CD4-positive, alpha-beta T cell (primary cell): ENCODE measurements at regions not wholly inside any gene's neighbourhood (a gene's known extent, or its start where the extent isn't known, plus 50 kb on each side); places are given as distances from the start of the nearest gene placed in this dataset.

ENCODE experiments used
- ATAC-seq: fragments of 200-7000 bp; cut with Tn5 transposase; one replicate; pipeline ENCODE4 v1.10.0; 2022; ENCODE audit warnings: mild to moderate bottlenecking; ENCODE audit not compliant: poor library complexity
- CTCF ChIA-PET: fragments of 350-600 bp; sonication (Branson Sonifier 250); formaldehyde crosslinking; loops from one replicate; lab custom pipeline; 2021; ENCODE audit warnings: antibody characterized with exemption, inconsistent platforms; lab: Charles Lee
- POLR2A ChIA-PET: fragments of 350-600 bp; sonication (Branson Sonifier 250); formaldehyde crosslinking; loops from one replicate; lab custom pipeline; 2021; ENCODE audit warnings: antibody characterized with exemption, inconsistent platforms; lab: Charles Lee
- DNase-seq, 14 experiments: peaks; one replicate each; pipeline ENCODE4 v3.0.0-alpha.2; 2013 to 2020; ENCODE audit warnings: mixed read lengths in 2 of 14
- H3K27ac ChIP-seq, 2 donors: one replicate each; pipeline versions ENCODE4 v1.5.1 to v1.7.0; 2013; ENCODE audit warnings: low read length in 2 of 2, low read depth in 1 of 2, mild to moderate bottlenecking in 1 of 2
- H3K27me3 ChIP-seq, 2 experiments: 1 replicate in 1 of 2; 2 replicates in 1 of 2; pipeline versions ENCODE4 v1.6.1 to v1.7.0; 2013; ENCODE audit warnings: low read length in 2 of 2, control low read depth in 1 of 2, mild to moderate bottlenecking in 1 of 2, moderate library complexity in 1 of 2; ENCODE audit not compliant: insufficient read depth in 2 of 2, control insufficient read depth in 1 of 2
- H3K36me3 ChIP-seq: one replicate; pipeline ENCODE4 v1.6.1; 2013; ENCODE audit warnings: low read length, control low read depth; ENCODE audit not compliant: insufficient read depth
- H3K4me1 ChIP-seq: one replicate; pipeline ENCODE4 v1.6.1; 2013; ENCODE audit warnings: low read length, control low read depth; ENCODE audit not compliant: insufficient read depth
- H3K4me3 ChIP-seq: one replicate; pipeline ENCODE4 v1.5.1; 2013; ENCODE audit warnings: mild to moderate bottlenecking, low read length, moderate library complexity
- H3K9me3 ChIP-seq, 2 experiments: 1 replicate in 1 of 2; 2 replicates in 1 of 2; pipeline versions ENCODE4 v1.6.1 to v1.7.0; 2013; ENCODE audit warnings: low read length in 2 of 2, mild to moderate bottlenecking in 2 of 2, control low read depth in 1 of 2, moderate library complexity in 1 of 2; ENCODE audit not compliant: control insufficient read depth in 1 of 2, insufficient read depth in 1 of 2
- H3K27ac Mint-ChIP-seq: one replicate; pipeline ENCODE4 v1.8.0; 2020; ENCODE audit warnings: mixed read lengths
- H3K27me3 Mint-ChIP-seq: one replicate; pipeline ENCODE4 v1.8.0; 2021; ENCODE audit warnings: mixed read lengths
- H3K36me3 Mint-ChIP-seq: one replicate; pipeline ENCODE4 v1.8.0; 2021; ENCODE audit warnings: low read depth, mixed read lengths
- H3K4me1 Mint-ChIP-seq: one replicate; pipeline ENCODE4 v1.8.0; 2021; ENCODE audit warnings: low read depth, mixed read lengths
- H3K4me3 Mint-ChIP-seq: one replicate; pipeline ENCODE4 v1.8.0; 2020; ENCODE audit warnings: mild to moderate bottlenecking, mixed read lengths
- H3K9me3 Mint-ChIP-seq: one replicate; pipeline ENCODE4 v1.8.0; 2020; ENCODE audit warnings: mixed read lengths
- intact Hi-C, 2 experiments: fragments of 100-400 bp; cut with DNase I in 1 of 2; cut with micrococcal nuclease in 1 of 2; formaldehyde crosslinking; loops; one replicate each; pipeline versions ENCODE4 v1.15.1 to v1.9.0; 2023 to 2025; cut with DNase I, micrococcal nuclease
- TF ChIP-seq, protein P1 (sequence below): fragments of 200-600 bp; IDR thresholded peaks from one replicate; pipeline ENCODE4 v1.8.0; 2022; ENCODE audit warnings: antibody characterized with exemption, mild to moderate bottlenecking

DNA sequence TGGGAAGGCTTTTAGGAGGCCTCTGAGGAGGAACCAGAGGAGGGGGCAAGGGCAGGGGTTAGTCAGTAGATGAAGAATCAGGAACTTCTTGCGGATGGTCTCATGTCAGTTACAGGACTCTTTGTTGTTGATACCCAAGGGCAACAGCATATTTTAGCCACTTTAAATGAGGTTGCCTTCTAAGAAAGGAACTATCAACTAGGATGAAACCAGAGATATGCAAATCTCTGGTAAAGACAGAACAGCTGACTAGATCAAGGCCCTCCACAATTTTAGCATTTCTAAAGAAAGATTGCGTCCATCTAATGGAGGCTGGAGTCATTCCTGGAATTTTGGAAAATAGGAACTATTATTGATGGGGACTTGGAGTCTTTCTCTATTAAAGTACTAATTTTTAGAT, 57.7 kb upstream of the KLF4 start:
- H3K27me3 ChIP-seq = no peaks in the 10 kb centered on the region
- H3K27ac ChIP-seq = no peak overlapping the region
- no peaks in the 10 kb centered on the region for H3K36me3 Mint-ChIP-seq
- no peaks in the 10 kb centered on the region for H3K9me3 Mint-ChIP-seq
- CTCF ChIA-PET = no interaction called here
- peaks cover 5% of the 10 kb centered on the region for H3K27me3 Mint-ChIP-seq
- H3K4me3 Mint-ChIP-seq = no peak overlapping the region
- H3K36me3 ChIP-seq = no peaks in the 10 kb centered on the region
- H3K4me3 ChIP-seq = no peak overlapping the region
- no peaks in the 10 kb centered on the region for H3K4me1 ChIP-seq
- TF ChIP-seq, protein P1, sequence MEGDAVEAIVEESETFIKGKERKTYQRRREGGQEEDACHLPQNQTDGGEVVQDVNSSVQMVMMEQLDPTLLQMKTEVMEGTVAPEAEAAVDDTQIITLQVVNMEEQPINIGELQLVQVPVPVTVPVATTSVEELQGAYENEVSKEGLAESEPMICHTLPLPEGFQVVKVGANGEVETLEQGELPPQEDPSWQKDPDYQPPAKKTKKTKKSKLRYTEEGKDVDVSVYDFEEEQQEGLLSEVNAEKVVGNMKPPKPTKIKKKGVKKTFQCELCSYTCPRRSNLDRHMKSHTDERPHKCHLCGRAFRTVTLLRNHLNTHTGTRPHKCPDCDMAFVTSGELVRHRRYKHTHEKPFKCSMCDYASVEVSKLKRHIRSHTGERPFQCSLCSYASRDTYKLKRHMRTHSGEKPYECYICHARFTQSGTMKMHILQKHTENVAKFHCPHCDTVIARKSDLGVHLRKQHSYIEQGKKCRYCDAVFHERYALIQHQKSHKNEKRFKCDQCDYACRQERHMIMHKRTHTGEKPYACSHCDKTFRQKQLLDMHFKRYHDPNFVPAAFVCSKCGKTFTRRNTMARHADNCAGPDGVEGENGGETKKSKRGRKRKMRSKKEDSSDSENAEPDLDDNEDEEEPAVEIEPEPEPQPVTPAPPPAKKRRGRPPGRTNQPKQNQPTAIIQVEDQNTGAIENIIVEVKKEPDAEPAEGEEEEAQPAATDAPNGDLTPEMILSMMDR = no peak
- H3K4me1 Mint-ChIP-seq = no peaks in the 10 kb centered on the region
- ATAC-seq (no peak), DNase-seq (no peak)
- POLR2A ChIA-PET = no interaction called here
- intact Hi-C loops = no loop called here
- H3K27ac Mint-ChIP-seq = no peak overlapping the region
- H3K9me3 ChIP-seq = no peaks in the 10 kb centered on the region

DNA sequence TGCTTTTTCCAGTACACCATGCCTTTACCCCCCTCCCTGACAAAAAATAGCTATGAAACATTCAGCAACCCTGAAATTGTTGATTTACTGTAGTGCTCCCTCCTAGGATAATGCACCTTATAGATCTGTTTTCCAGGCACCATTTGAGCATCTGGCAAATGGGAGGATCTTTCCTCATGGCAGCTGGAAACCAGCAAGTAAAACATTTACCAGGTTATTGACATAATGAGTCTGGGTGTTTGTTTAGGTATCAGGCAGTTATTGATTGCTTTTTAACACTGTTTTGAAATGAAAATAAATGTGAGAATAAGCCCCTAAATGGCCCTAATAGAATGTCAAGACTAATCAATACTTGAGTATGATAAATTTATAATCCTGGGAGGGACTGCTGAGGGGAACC, 57.3 kb upstream of the KLF4 start:
- intact Hi-C loops = no loop called here
- no peak overlapping the region for H3K27ac Mint-ChIP-seq
- no peak overlapping the region for H3K4me3 Mint-ChIP-seq
- no peaks in the 10 kb centered on the region for H3K36me3 Mint-ChIP-seq
- H3K27me3 Mint-ChIP-seq = peaks cover 5% of the 10 kb centered on the region
- Histone ChIP-seq H3K36me3 (no peaks in the 10 kb centered on the region), H3K4me3 (no peak overlapping the region), H3K4me1 (no peaks in the 10 kb centered on the region), H3K9me3 (no peaks in the 10 kb centered on the region), H3K27ac (no peak overlapping the region), H3K27me3 (no peaks in the 10 kb centered on the region)
- ATAC-seq (no peak), DNase-seq (no peak)
- POLR2A ChIA-PET = no interaction called here
- no peaks in the 10 kb centered on the region for H3K4me1 Mint-ChIP-seq
- no peaks in the 10 kb centered on the region for H3K9me3 Mint-ChIP-seq
- TF ChIP-seq, protein P1 = no peak
- CTCF ChIA-PET = no interaction called here

DNA sequence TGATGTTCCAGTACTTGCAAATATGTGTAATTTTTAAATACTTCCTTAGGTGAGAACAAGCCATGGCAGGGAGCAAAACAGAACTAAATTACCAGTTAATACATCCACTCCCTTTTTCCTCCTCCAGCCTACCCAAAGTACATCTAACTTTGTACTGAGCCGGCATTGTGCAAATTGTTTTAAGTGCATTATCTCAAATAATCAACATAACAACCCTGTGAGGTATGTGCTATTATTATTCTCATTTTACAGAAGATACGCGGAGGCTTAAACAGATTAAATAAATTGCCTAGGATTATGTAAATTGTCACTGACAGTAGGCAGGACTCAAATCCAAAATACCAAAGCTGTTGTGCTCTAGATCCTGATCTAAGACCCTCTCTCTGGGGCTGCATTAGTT, 55.5 kb upstream of the KLF4 start:
- Mint-ChIP-seq H3K9me3 (no peaks in the 10 kb centered on the region), H3K27ac (no peak overlapping the region), H3K36me3 (no peaks in the 10 kb centered on the region), H3K4me1 (no peaks in the 10 kb centered on the region), H3K27me3 (peaks cover 5% of the 10 kb centered on the region), H3K4me3 (no peak overlapping the region)
- DNase-seq (no peak), ATAC-seq (no peak)
- Histone ChIP-seq H3K27me3 (no peaks in the 10 kb centered on the region), H3K9me3 (no peaks in the 10 kb centered on the region), H3K4me3 (no peak overlapping the region), H3K4me1 (no peaks in the 10 kb centered on the region), H3K27ac (no peak overlapping the region), H3K36me3 (no peaks in the 10 kb centered on the region)
- ChIA-PET POLR2A (no interaction called here), CTCF (no interaction called here)
- TF ChIP-seq, protein P1 = no peak
- intact Hi-C loops = no loop called here
